NCI-H1694 (cell line): ENCODE measurements at regions not wholly inside any gene's neighbourhood (a gene's known extent, or its start where the extent isn't known, plus 50 kb on each side); places are given as distances from the start of the nearest gene placed in this dataset.
"Not testable (repeated sequence)": the region's sequence is repeated elsewhere in the genome, so short reads cannot be mapped to it uniquely, and the experiment has no call there.

Source experiments
- DNase-seq: peaks from one replicate; lab custom pipeline; 2025; lab: John Stamatoyannopoulos, UW

DNA sequence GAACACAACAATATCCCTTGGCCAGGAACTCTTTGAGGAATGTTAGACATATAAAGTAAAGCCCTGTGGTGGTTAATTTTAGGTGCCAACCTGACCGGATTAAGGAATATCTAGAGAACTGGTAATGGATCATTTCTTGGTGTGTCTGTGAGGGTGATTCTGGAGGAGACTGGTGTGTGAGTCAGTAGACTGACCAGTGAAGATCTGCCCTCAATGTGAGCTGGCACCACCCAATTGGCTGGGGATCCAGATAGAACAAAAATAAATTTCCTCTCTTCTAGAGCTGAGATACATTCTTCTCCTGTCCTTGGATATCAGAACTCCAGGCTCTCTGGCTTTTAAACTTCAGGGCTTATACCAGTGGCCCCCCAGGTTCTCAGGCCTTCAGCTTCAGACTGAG is 56.2 kb upstream of the TNPO1 start:
- DNase-seq = no peak

DNA sequence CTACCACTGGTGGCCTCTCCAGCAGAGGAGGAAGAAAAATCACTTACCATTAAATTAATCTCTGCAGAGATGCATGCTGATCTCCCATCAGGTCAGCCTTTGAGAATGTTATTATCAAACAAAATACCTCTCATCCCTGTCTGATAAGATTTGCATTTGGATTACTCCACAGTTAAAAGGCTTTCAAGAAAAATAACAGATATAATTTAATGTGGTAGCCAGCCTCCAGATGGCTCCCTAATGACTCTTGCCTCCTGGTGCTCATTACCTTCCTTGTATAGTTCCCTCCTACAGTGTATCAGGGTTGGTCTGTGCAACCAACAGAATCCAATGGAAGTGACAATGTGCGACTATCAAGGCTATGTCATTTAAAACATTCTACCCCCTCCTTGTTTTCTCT is 63.6 kb upstream of the TNPO1 start:
- DNase-seq = no peak

DNA sequence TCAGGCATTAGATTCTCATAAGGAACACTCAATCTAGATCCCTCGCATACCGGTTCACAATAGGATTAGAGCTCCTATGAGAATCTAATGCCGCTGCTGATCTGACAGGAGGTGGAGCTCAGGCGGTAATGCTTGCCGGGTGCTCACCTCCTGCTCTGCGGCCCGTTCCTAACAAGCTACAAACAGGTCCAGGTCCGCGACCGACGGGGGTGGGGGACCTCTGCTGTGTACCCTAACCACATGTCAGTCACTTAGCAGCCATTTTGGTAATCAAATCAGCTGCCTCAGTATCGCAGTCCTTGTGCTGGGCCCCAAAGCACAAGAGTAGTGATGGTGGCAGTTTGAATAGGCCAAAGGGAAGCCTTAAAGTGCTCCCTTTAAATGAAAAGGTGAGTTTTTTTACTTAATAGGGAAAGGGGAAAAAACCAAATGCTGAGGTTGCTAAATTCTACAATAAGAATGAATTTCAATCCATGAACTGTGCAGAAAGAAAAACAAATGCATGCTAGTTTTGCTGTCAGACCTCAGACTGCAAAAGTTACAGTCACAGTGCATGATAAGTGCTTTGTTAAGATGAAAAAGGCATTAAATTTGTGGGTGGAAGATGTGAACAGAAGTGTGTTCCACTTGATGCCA is 67.0 kb upstream of the TNPO1 start:
- DNase-seq = no peak

DNA sequence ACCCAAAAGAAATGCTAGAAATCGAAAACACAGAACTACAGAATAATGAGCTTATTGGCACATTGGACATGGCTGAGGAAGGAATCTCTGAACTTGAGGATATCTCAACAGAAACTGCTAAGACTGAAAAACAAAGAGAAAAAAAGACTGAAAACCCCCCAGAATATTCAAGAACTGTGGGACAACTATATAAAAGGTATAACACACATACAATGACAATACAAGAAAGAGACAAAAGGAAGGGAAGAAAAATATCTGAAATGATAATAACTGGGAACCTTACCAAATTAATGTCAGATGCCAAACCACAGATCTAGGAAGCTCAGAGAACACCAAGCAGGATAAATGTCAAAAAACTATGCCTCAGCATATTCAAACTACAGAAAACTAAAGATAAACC is 68.6 kb upstream of the TNPO1 start:
- no peak for DNase-seq

DNA sequence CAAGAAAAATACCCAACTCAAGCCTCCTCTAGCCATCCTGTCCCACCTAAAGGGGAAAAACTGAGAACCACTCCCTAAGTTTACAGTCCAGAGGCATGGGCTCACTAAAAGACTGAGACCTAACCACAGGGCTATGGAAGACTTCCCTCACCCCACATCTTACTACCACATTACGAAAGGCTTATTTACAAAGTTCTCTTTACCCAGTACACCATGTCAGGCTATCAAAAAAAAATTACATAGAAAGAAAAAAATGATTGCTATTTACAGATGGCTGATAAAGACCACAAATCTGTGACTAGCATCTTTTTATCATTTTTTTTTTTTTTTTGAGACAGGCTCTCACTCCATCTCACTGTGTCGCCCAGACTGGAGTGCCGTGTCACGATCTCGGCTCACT is 69.7 kb upstream of the TNPO1 start:
- DNase-seq = no peak

DNA sequence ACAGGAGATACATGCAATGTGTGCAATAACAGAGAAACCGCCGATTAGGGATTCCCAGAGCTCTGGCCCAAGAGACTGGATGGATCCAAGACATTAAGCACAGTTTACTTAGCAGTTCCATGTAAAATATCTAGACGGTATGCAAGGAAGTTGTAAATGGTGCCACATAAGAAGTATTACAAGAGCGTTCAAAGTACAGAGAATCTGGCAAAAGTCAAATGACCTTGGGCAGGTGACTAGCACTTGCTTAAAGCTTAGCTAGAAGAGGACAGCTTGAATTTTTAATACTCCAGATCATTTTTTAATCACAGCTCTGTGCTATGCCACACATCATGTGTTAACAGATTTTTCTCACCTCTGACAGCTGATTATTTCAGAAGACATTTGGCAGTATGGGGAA is 72.3 kb upstream of the TNPO1 start:
- no peak for DNase-seq

DNA sequence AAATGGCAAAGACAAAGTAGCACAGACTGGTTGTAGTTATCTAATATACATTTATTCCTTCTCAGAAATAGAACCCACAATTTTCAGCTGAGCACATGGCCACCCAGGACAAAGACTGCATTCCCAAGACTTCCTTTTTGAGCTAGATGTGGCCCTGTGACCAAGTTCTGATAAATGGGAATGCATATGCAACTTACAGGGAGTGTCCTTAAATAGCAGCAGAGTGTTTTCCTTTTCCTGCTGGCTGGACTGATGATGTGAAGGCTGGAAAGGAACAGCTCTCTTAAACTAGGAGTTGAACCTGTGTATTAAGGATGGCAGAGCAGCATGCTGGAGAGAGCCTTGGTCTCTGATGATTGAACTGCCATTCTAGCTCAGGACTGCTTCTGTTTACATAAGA is 74.7 kb upstream of the TNPO1 start:
- no peak for DNase-seq

DNA sequence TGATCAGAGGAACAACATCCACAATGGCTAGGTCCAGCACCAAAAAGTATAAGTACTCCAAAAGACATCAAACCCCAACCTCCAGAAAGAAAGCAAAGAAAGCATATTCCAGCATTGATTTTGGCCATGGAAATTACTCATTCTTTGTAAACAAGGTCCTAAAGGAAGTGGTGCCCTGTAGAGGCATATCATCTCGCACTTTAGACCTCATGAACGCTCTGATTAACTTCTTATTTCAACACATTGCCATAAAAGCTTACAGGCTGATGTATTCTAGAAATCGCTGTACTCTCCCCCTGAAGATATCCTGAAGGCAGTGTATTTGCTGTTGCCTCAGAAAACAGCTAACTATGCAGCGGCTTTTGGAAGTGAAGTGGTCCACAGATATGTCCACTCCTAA is 82.7 kb upstream of the TNPO1 start:
- DNase-seq = no peak

DNA sequence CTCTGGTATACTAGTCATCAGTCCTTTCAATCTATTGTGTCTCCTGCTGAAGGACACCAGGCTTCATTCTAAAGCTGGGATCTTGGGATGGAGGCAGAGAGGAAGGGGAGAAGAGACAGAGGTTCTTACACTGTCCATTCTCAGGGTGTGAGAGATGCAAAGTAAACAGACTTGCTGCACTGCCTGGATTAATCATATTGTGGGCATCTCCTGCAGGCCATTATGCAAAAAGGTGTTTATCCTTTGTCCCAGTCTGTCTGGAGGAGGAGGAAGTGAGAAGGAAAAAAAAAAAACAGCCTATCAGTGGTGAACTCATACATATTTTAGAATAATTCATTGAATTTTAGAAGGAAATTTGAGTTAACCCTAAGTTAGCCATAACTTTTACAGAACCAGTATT is 92.9 kb upstream of the TNPO1 start:
- DNase-seq = no peak

DNA sequence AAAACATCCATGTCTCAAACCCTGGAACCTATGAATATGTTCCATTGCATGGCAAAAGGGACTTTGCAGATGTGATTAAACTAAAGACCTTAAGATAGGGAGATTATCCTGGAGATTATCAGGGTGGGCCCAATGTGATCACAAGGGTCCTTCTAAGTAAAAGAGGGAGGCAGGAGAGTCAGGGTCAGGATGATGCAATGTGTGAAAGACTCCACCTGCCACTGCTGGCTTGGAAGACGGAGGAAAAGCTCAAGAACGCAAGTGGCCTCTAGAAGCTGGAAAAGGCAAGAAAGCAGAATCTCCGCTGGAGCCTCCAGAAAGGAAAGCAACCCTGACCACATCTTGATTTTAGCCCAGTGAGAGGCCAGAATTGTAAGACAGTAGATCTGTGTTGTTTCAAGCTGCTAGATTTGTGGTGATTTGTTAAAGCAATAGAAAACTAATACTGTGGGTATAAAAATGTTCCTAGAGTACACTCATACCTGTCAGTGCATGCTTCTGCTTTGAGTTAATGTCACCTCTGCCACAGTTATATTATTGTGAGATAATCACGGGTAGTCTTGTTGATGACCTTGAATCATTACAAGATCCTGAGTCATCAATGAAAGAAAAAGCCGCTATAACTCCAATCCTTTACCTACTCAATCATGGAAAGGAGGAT is 93.5 kb upstream of the TNPO1 start:
- DNase-seq = no peak

DNA sequence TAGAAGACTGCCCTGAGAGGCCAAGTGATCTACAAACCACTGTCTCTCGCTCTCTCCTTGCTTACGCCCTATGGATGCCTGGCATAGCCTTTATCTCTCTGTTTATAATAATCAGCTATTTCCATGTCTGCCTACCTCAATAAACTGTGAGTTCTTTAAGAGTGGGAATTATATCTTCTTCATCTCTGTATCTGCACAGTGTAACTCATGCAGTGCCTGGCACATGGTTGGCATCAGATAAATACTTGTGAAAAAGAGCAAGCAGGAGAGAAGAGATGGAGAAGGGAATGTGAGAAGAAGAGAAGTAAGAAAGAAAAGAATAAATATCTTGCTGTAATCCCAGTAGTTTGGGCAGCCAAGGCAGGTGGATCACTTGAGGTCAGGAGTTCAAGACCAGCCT is 94.6 kb upstream of the TNPO1 start:
- DNase-seq = no peak

DNA sequence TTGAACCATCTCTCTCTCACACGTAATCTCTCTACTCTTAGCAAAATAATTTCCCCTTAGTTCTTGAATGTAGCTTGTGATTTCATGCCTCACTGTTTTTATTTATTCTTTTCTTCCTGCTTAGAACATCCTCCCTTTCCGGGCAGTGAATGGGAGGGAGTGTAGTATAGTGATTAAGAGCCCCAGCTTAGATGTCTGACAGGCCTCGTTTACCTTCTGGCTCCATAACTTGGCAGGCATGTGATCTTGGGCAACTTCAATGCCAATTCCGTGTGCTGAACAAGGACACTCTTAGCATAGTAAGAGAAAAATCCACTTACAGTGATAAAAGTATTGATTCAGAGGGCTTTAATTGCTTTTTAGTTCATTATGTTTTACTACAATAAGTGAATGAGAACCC is 96.3 kb upstream of the TNPO1 start:
- no peak for DNase-seq

DNA sequence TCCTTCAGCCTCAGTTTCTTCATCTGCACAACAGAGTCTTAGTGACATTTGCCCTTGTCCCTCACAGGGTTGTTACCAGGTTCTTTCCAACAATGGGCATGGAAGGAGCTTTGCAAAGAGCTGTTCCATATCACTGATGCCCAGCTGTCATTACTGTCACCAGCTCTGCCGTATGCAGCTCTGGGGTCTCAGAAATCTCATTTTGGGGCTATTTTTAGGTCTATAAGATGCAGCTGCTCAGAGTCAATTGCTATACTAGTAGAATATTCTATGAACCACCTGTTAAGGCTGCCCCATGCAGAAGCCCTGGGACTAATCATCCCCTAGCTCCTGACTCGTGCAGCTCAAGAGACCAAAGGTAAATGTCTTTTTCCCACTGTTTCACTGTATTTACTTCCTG is 105.1 kb upstream of the TNPO1 start:
- DNase-seq = no peak

DNA sequence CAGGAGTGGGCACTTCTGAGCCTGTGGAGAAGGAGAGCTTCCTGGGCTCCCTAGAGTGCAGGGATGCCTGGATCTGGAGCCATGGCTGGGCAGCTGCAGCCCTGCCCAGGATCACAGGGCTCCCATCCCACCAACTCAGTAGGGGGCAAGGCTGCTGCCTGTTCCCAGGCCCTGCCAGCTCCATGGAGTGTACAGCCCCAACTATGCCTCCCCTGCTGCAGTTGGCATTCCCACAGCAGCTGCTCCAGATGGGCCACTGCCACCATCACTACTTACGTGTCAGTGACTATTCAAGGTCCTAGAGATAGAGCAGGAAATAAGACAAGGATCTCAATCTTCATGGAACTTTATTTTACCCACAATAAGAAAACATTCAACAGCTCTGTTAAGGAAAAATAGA is 107.1 kb upstream of the TNPO1 start:
- no peak for DNase-seq

DNA sequence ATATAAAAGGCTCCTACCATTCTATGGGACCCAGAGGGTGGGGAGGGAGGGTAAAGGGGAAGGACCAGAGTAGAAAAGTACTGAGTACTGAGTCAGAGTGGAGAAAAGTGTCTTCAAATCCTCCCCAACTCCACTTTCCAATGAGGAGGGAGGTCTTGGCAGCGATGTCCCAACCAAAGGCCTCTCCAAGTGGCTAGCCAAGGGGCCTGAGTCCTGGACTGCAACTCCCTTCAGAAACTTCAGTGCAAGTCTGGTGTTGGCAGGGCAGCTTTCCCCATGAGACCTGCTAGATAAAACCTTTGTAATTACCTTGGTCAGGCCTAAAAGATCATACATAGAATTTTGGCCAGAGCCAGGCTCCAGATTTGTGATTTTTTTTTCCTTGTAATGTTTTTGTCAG is 111.3 kb upstream of the TNPO1 start:
- DNase-seq = no peak

DNA sequence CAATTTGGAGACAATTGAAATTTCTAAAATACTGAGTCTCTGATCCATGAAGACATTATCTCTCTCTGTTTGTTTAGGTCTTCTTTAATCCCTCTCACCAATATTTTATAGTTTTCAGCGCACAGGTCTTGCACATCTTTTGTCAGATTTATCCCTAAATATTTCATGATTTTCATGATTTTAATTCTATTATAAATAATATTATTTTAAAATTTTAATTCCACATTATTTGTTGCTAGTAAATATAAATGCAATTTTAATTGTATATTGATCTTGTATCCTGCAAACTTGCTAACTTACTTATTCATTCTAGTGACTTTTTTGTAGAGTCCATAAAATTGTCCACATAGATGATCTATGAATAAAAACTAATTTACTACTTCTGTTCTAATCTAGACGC is 112.6 kb upstream of the TNPO1 start:
- no peak for DNase-seq

DNA sequence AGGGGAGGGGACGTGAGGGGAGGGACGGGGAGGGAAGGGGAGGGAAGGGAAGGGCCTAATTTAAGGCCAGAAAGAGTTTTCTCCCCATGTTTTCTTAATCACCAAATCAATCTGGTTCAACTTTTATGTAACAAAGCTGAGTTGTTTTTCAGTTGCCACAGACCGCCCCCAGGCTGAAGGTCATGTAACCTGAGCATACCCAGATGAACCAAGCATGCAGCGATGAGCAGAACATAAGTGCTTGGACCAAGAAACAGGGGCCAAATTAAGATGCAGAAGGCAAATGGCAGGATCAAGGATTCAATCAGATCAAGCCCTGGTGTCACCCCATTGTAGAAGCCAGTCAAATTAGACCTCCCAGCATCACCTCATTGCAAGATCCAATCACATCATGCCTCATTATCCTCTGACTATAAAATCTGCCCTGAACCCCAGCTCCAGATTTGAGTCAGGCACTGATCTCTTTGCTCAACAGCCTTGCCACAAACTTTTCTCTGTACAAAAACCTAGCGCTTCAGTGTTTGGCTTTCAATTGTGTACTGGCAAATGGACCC is 113.5 kb upstream of the TNPO1 start:
- no peak for DNase-seq

DNA sequence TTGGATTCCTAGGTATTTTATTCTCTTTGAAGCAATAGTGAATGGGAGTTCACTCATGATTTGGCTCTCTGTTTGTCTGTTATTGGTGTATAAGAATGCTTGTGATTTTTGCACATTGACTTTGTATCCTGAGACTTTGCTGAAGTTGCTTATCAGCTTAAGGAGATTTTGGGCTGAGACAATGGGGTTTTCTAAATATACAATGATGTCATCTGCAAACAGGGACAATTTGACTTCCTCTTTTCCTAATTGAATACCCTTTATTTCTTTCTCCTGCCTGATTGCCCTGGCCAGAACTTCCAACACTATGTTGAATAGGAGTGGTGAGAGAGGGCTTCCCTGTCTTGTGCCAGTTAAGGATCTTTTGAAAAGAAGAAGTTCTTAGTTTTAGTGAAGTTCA is 114.4 kb upstream of the TNPO1 start:
- not testable (repeated sequence) for DNase-seq

DNA sequence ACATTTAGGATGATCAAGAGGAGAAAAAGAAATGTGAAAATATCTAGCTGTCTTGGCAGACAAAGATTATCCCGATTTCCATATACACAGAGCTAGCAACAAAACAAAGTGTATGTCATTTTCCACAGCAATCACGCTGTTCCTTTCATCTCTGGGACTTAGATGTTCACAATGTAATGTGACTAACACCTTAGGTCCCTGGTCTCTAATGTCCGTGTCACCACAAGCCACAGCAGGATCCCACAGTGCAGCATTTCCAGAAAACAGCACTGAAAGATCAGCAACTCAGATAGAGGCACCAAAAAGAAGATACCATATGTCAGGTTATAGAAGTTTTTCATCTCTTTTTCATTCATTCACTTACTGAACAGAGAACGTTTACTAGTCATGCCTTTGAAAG is 118.0 kb upstream of the TNPO1 start:
- no peak for DNase-seq

DNA sequence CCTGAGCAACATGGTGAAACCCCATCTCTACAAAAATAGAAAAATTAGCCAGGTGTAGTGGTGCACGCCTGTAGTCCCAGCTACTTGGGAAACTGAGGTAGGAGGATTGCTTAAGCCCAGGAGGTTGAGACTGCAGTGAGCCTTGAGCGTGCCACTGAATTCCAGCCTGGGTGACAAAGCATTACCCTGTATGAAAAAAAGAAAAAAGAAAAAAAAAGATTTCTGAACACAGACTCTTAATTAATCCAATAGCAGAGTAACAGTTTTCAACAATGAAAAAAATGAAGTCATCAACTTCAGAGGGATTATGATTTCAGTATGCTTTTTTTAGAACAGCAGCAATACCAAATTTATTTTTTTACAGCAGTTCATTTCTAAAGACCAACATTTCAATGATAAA is 118.8 kb upstream of the TNPO1 start:
- DNase-seq = no peak

DNA sequence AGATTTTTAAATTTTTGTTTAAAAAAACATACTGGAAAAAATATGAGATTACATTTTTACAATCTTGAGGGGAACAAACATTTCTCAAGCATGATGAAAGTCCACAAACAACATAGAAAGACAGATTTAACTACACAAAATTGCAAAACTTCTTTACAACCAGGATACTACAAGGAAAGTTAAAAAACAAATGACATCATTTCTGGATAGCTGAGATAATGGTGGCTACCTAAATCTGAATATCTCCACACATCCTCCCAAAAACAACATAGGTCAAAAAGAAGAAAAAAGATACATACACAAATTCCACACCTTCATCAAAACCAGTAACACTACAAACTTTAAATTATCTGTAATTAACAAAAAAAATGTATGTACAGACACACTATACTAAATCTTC is 120.8 kb upstream of the TNPO1 start:
- no peak for DNase-seq

DNA sequence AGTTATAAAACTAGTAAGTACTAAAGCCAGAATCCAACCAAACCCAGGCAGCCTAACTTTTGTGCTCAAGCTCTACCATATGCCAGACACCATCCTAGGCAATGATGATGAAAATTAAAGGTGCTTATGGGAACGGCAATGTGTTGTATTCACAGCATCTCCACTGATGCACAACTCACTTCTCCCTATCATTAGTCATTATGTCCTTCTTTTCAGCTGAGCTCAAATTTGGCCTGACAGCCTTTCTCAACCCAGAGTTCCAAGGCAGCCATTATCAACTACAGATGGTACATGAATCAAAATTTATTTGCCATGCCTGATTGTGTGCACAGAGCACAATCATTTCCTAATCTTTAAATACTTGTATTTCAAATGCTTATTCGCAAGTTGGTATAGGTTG is 121.6 kb upstream of the TNPO1 start:
- DNase-seq = no peak

DNA sequence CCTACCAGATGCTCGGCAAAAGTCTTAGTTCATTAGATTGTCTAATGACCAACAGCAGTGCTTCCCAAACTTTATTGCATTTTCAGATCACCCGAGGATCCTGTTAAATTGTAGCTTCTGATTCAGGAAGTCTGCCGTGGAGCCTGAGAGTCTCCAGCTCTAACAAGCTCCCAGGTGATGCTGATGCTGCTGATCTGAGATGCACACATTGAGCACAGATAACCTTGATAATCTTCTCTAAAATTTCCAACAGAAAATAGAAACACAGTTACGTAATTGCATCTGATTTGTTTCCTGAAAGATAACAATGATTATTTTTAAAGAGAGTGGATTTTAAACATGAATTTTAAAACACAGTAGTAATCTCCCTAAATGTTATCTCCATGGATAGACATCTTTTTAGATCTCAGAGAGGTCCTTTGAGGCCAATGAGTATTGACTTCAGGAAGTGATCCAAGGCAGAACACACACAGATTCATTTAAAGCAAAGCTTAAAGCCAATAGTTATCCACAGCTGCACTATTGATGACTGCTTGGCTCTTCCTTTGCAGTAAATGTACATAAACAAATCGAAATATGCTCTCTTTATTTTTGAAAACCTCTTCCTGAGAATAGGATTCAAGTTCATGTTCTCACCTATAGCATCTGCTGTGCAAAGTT is 122.8 kb upstream of the TNPO1 start:
- DNase-seq = no peak
